ENCODE measurements at regions not wholly inside any gene's neighbourhood (a gene's known extent, or its start where the extent isn't known, plus 50 kb on each side); places are given as distances from the start of the nearest gene placed in this dataset.

- Histone ChIP-seq H4K20me1 (ENCODE audit: control insufficient read depth, insufficient read depth, insufficient read length) (no peaks in the 10 kb centered on the region), H3K4ac (ENCODE audit: low read depth, low read length) (no peak overlapping the region), H2BK120ac (ENCODE audit: low read depth, low read length, poor library complexity, severe bottlenecking) (no peak overlapping the region), H3K4me2 (ENCODE audit: insufficient read depth, insufficient read length, low read length) (no peak overlapping the region), H3K9ac (ENCODE audit: extremely low read depth, insufficient read length, low read length) (no peak overlapping the region), H3K23ac (ENCODE audit: insufficient read length, low read depth, low read length) (no peak overlapping the region), H4K5ac (ENCODE audit: insufficient read length, low read depth, low read length) (no peak overlapping the region), H3K27me3 (ENCODE audit: insufficient read depth, low read length) (no peaks in the 10 kb centered on the region), H3K56ac (ENCODE audit: insufficient read length, low read depth, low read length) (no peak overlapping the region), H3K4me1 (ENCODE audit: insufficient read depth, low read length) (no peaks in the 10 kb centered on the region), H3T11ph (ENCODE audit: low read length) (no peak overlapping the region), H2AK5ac (ENCODE audit: insufficient read length, low read length) (no peak overlapping the region), H3K14ac (ENCODE audit: insufficient read depth, low read length) (no peak overlapping the region), H3K79me1 (ENCODE audit: insufficient read depth, low read depth, low read length, poor library complexity, severe bottlenecking) (no peaks in the 10 kb centered on the region), H4K91ac (ENCODE audit: insufficient read length, low read depth, low read length) (no peak overlapping the region), H2AFZ (ENCODE audit: low read length) (no peak overlapping the region), H3K27ac (ENCODE audit: insufficient read length, low read depth, low read length) (no peak overlapping the region), H2BK12ac (ENCODE audit: insufficient read length, low read depth, low read length) (no peak overlapping the region), H2BK5ac (ENCODE audit: insufficient read length, low read length) (no peak overlapping the region), H3K9me3 (ENCODE audit: control insufficient read depth, low read depth, low read length) (no peaks in the 10 kb centered on the region), H2BK20ac (ENCODE audit: low read depth, low read length, poor library complexity, severe bottlenecking) (no peak overlapping the region), H3K18ac (ENCODE audit: insufficient read length, low read depth, low read length) (no peak overlapping the region), H3K79me2 (ENCODE audit: insufficient read depth, low read length) (no peaks in the 10 kb centered on the region), H4K8ac (replicated peaks; ENCODE audit: insufficient read length, low read depth, low read length) (no peak overlapping the region), H2BK15ac (ENCODE audit: low read depth, low read length) (no peak overlapping the region), H3K23me2 (ENCODE audit: insufficient read length, low read depth, low read length, poor library complexity, severe bottlenecking) (no peaks in the 10 kb centered on the region)
- H3K36me3 Mint-ChIP-seq (ENCODE audit: insufficient read depth in 1 of 3, low read depth in 3 of 3), result peaks cover 0 to 14% (median 3%) of the 10 kb centered on the region in 3 experiments; a peak in 3 of 7 replicates
- no peaks in the 10 kb centered on the region for H3K4me1 Mint-ChIP-seq
- H3K27me3 Mint-ChIP-seq (ENCODE audit: low read depth), result no peaks in the 10 kb centered on the region
- peaks cover 15 to 18% of the 10 kb centered on the region in 2 experiments for H3K9me3 Mint-ChIP-seq
- WGBS (ENCODE audit: extremely low coverage, insufficient read length, low lambda C conversion rate), result no CpG with 5 or more reads among the region's 5 CpGs
- no peak overlapping the region for H3K4me3 Mint-ChIP-seq
- TF ChIP-seq CTCF (conservative IDR thresholded peaks at IDR 0.05), result no peak
- no peak overlapping the region for H3K27ac Mint-ChIP-seq
- no peak for DNase-seq
Observed at GRCh38 chr5:13385066-13385465, 559.4 kb downstream of the DNAH5 start.
